ENCODE measurements at regions not wholly inside any gene's neighbourhood (a gene's known extent, or its start where the extent isn't known, plus 50 kb on each side); places are given as distances from the start of the nearest gene placed in this dataset.

- TF ChIP-seq POLR2AphosphoS5 (IDR thresholded peaks at IDR 0.05; ENCODE audit: low read depth, low read length) (no peak), PAX5 (IDR thresholded peaks at IDR 0.05; ENCODE audit: insufficient read depth, low read length, severe bottlenecking) (no peak), TAF1 (IDR thresholded peaks at IDR 0.05; ENCODE audit: low read depth, low read length) (no peak), POU2F2 (IDR thresholded peaks at IDR 0.05; ENCODE audit: low read depth, low read length) (no peak), POLR2A (IDR thresholded peaks at IDR 0.05; ENCODE audit: low read depth, low read length) (no peak), SPI1 (IDR thresholded peaks at IDR 0.05; ENCODE audit: low read depth, low read length) (no peak)
- no peak for FAIRE-seq
- DNase-seq (ENCODE audit: insufficient read length, low spot score): no peak
These were observed 90.1 kb upstream of the SLC12A2 start for GRCh38 chr5:127993476-127993875.

- TF ChIP-seq SPI1 (IDR thresholded peaks at IDR 0.05; ENCODE audit: low read depth, low read length) (no peak), POLR2A (IDR thresholded peaks at IDR 0.05; ENCODE audit: low read depth, low read length) (no peak), PAX5 (IDR thresholded peaks at IDR 0.05; ENCODE audit: insufficient read depth, low read length, severe bottlenecking) (no peak), TAF1 (IDR thresholded peaks at IDR 0.05; ENCODE audit: low read depth, low read length) (no peak)
- FAIRE-seq (peak; percentile 35), DNase-seq (ENCODE audit: insufficient read length, low spot score) (no peak)
These were observed 89.4 kb upstream of the SLC12A2 start for GRCh38 chr5:127994087-127994660.

GRCh38 chr5:127995556-127995955 lies 88.0 kb upstream of the SLC12A2 start:
- FAIRE-seq: no peak
- DNase-seq (ENCODE audit: insufficient read length, low spot score): no peak
- TF ChIP-seq SPI1 (IDR thresholded peaks at IDR 0.05; ENCODE audit: low read depth, low read length) (no peak), POU2F2 (IDR thresholded peaks at IDR 0.05; ENCODE audit: low read depth, low read length) (no peak), PAX5 (IDR thresholded peaks at IDR 0.05; ENCODE audit: insufficient read depth, low read length, severe bottlenecking) (no peak), TAF1 (IDR thresholded peaks at IDR 0.05; ENCODE audit: low read depth, low read length) (no peak), POLR2AphosphoS5 (IDR thresholded peaks at IDR 0.05; ENCODE audit: low read depth, low read length) (no peak), POLR2A (IDR thresholded peaks at IDR 0.05; ENCODE audit: low read depth, low read length) (no peak)

GRCh38 chr5:127997201-127997704 lies 86.3 kb upstream of the SLC12A2 start:
- FAIRE-seq: no peak
- no peak for DNase-seq (ENCODE audit: insufficient read length, low spot score)

GRCh38 chr5:127998950-127999615 lies 84.5 kb upstream of the SLC12A2 start:
- TF ChIP-seq POU2F2 (IDR thresholded peaks at IDR 0.05; ENCODE audit: low read depth, low read length) (no peak), POLR2AphosphoS5 (IDR thresholded peaks at IDR 0.05; ENCODE audit: low read depth, low read length) (no peak), POLR2A (IDR thresholded peaks at IDR 0.05; ENCODE audit: low read depth, low read length) (no peak), SPI1 (IDR thresholded peaks at IDR 0.05; ENCODE audit: low read depth, low read length) (no peak), PAX5 (IDR thresholded peaks at IDR 0.05; ENCODE audit: insufficient read depth, low read length, severe bottlenecking) (no peak), TAF1 (IDR thresholded peaks at IDR 0.05; ENCODE audit: low read depth, low read length) (no peak)
- no peak for FAIRE-seq
- DNase-seq (ENCODE audit: insufficient read length, low spot score): no peak

More at GRCh38 chr5:127997201-127997704, 86.3 kb upstream of the SLC12A2 start:
- no peak for TF ChIP-seq POLR2A (IDR thresholded peaks at IDR 0.05; ENCODE audit: low read depth, low read length)
- no peak for TF ChIP-seq PAX5 (IDR thresholded peaks at IDR 0.05; ENCODE audit: insufficient read depth, low read length, severe bottlenecking)
- no peak for TF ChIP-seq POU2F2 (IDR thresholded peaks at IDR 0.05; ENCODE audit: low read depth, low read length)
- no peak for TF ChIP-seq SPI1 (IDR thresholded peaks at IDR 0.05; ENCODE audit: low read depth, low read length)
- no peak for TF ChIP-seq POLR2AphosphoS5 (IDR thresholded peaks at IDR 0.05; ENCODE audit: low read depth, low read length)
- TF ChIP-seq TAF1 (IDR thresholded peaks at IDR 0.05; ENCODE audit: low read depth, low read length): no peak

- DNase-seq (ENCODE audit: insufficient read length, low spot score) (no peak), FAIRE-seq (no peak)
- TF ChIP-seq TAF1 (IDR thresholded peaks at IDR 0.05; ENCODE audit: low read depth, low read length): no peak
- TF ChIP-seq POLR2AphosphoS5 (IDR thresholded peaks at IDR 0.05; ENCODE audit: low read depth, low read length): no peak
- TF ChIP-seq PAX5 (IDR thresholded peaks at IDR 0.05; ENCODE audit: insufficient read depth, low read length, severe bottlenecking): no peak
- no peak for TF ChIP-seq POU2F2 (IDR thresholded peaks at IDR 0.05; ENCODE audit: low read depth, low read length)
- no peak for TF ChIP-seq POLR2A (IDR thresholded peaks at IDR 0.05; ENCODE audit: low read depth, low read length)
- no peak for TF ChIP-seq SPI1 (IDR thresholded peaks at IDR 0.05; ENCODE audit: low read depth, low read length)
These were observed 83.7 kb upstream of the SLC12A2 start for GRCh38 chr5:127999909-128000308.

GRCh38 chr5:128002425-128002824 lies 81.1 kb upstream of the SLC12A2 start:
- DNase-seq (ENCODE audit: insufficient read length, low spot score) (no peak), FAIRE-seq (no peak)
- TF ChIP-seq POU2F2 (IDR thresholded peaks at IDR 0.05; ENCODE audit: low read depth, low read length) (no peak), POLR2A (IDR thresholded peaks at IDR 0.05; ENCODE audit: low read depth, low read length) (no peak), SPI1 (IDR thresholded peaks at IDR 0.05; ENCODE audit: low read depth, low read length) (no peak), POLR2AphosphoS5 (IDR thresholded peaks at IDR 0.05; ENCODE audit: low read depth, low read length) (no peak), PAX5 (IDR thresholded peaks at IDR 0.05; ENCODE audit: insufficient read depth, low read length, severe bottlenecking) (no peak)

GRCh38 chr5:128007939-128008338 lies 75.6 kb upstream of the SLC12A2 start:
- FAIRE-seq: no peak
- DNase-seq (ENCODE audit: insufficient read length, low spot score): no peak
- no peak for TF ChIP-seq POLR2A (IDR thresholded peaks at IDR 0.05; ENCODE audit: low read depth, low read length)
- no peak for TF ChIP-seq SPI1 (IDR thresholded peaks at IDR 0.05; ENCODE audit: low read depth, low read length)
- TF ChIP-seq POLR2AphosphoS5 (IDR thresholded peaks at IDR 0.05; ENCODE audit: low read depth, low read length): no peak
- no peak for TF ChIP-seq POU2F2 (IDR thresholded peaks at IDR 0.05; ENCODE audit: low read depth, low read length)
- no peak for TF ChIP-seq PAX5 (IDR thresholded peaks at IDR 0.05; ENCODE audit: insufficient read depth, low read length, severe bottlenecking)
- no peak for TF ChIP-seq TAF1 (IDR thresholded peaks at IDR 0.05; ENCODE audit: low read depth, low read length)

- DNase-seq (ENCODE audit: insufficient read length, low spot score) (no peak), FAIRE-seq (no peak)
- TF ChIP-seq SPI1 (IDR thresholded peaks at IDR 0.05; ENCODE audit: low read depth, low read length) (no peak), POLR2AphosphoS5 (IDR thresholded peaks at IDR 0.05; ENCODE audit: low read depth, low read length) (no peak), TAF1 (IDR thresholded peaks at IDR 0.05; ENCODE audit: low read depth, low read length) (no peak), POLR2A (IDR thresholded peaks at IDR 0.05; ENCODE audit: low read depth, low read length) (no peak), POU2F2 (IDR thresholded peaks at IDR 0.05; ENCODE audit: low read depth, low read length) (no peak), PAX5 (IDR thresholded peaks at IDR 0.05; ENCODE audit: insufficient read depth, low read length, severe bottlenecking) (no peak)
These were observed 74.2 kb upstream of the SLC12A2 start for GRCh38 chr5:128009403-128009802.
